Astrocyte (in vitro differentiated cells and primary cell): ENCODE measurements at regions not wholly inside any gene's neighbourhood (a gene's known extent, or its start where the extent isn't known, plus 50 kb on each side); places are given as distances from the start of the nearest gene placed in this dataset.

Experiments used
- DNase-seq: peaks from one replicate; pipeline ENCODE4 v3.0.0-alpha.2; 2010; ENCODE audit warnings: low read depth
- FAIRE-seq: peaks from 2 replicates; lab custom pipeline; 2011; peaks lifted over from hg19 to GRCh38; lab: Jason Lieb, UNC
- H2AFZ ChIP-seq: 2 replicates; pipeline ENCODE4 v1.6.0; 2012; ENCODE audit warnings: low read depth, low read length, inconsistent platforms
- H3K27ac ChIP-seq: 2 replicates; pipeline ENCODE4 v1.5.1; 2011; ENCODE audit warnings: low read depth, low read length, inconsistent platforms
- H3K27me3 ChIP-seq: 2 replicates; pipeline ENCODE4 v1.6.0; 2011; ENCODE audit warnings: low read length, inconsistent platforms; ENCODE audit not compliant: insufficient read depth
- H3K36me3 ChIP-seq: 2 replicates; pipeline ENCODE4 v1.5.1; 2011; ENCODE audit warnings: low read length, inconsistent platforms; ENCODE audit not compliant: insufficient read depth
- H3K4me1 ChIP-seq: 2 replicates; pipeline ENCODE4 v1.5.1; 2011; ENCODE audit warnings: low read length, inconsistent platforms; ENCODE audit not compliant: insufficient read depth
- H3K4me2 ChIP-seq: 2 replicates; pipeline ENCODE4 v1.6.0; 2012; ENCODE audit warnings: low read length, inconsistent platforms
- H3K4me3 ChIP-seq: 2 replicates; pipeline ENCODE4 v1.5.1; 2011; ENCODE audit warnings: low read depth, mild to moderate bottlenecking, low read length, inconsistent platforms; ENCODE audit not compliant: insufficient read depth
- H3K79me2 ChIP-seq: 2 replicates; pipeline ENCODE4 v1.6.0; 2012; ENCODE audit warnings: mild to moderate bottlenecking, low read length, inconsistent platforms; ENCODE audit not compliant: insufficient read depth
- H3K9ac ChIP-seq: 2 replicates; pipeline ENCODE4 v1.6.0; 2012; ENCODE audit warnings: mild to moderate bottlenecking, low read length, inconsistent platforms
- H3K9me3 ChIP-seq: 2 replicates; pipeline ENCODE4 v1.5.1; 2012; ENCODE audit warnings: low read depth, mild to moderate bottlenecking, low read length, inconsistent platforms; ENCODE audit not compliant: insufficient read depth
- H4K20me1 ChIP-seq: 2 replicates; pipeline ENCODE4 v1.6.0; 2012; ENCODE audit warnings: low read length, inconsistent platforms; ENCODE audit not compliant: insufficient read depth
- H3K27ac Mint-ChIP-seq: one replicate; pipeline ENCODE4 v1.8.0; 2021; ENCODE audit warnings: mild to moderate bottlenecking, mixed read lengths; ENCODE audit not compliant: unreplicated experiment
- H3K27me3 Mint-ChIP-seq: one replicate; pipeline ENCODE4 v1.8.0; 2021; ENCODE audit warnings: low read depth, mixed read lengths; ENCODE audit not compliant: unreplicated experiment
- H3K36me3 Mint-ChIP-seq: one replicate; pipeline ENCODE4 v1.8.0; 2021; ENCODE audit warnings: low read depth, mixed read lengths; ENCODE audit not compliant: unreplicated experiment
- H3K4me1 Mint-ChIP-seq: one replicate; pipeline ENCODE4 v1.8.0; 2021; ENCODE audit warnings: low read depth, mixed read lengths; ENCODE audit not compliant: unreplicated experiment
- H3K4me3 Mint-ChIP-seq: one replicate; pipeline ENCODE4 v1.8.0; 2021; ENCODE audit warnings: mild to moderate bottlenecking, moderate library complexity, mixed read lengths; ENCODE audit not compliant: unreplicated experiment
- H3K9me3 Mint-ChIP-seq: one replicate; pipeline ENCODE4 v1.8.0; 2021; ENCODE audit warnings: mild to moderate bottlenecking, mixed read lengths; ENCODE audit not compliant: unreplicated experiment
- CTCF ChIP-seq: IDR thresholded peaks from 2 replicates; pipeline ENCODE4 v1.5.1; 2011; ENCODE audit warnings: low read depth, mild to moderate bottlenecking, inconsistent platforms, low read length, moderate library complexity; ENCODE audit not compliant: insufficient read depth
- EZH2 ChIP-seq: IDR thresholded peaks from 2 replicates; pipeline ENCODE4 v1.6.1; 2012; ENCODE audit warnings: mild to moderate bottlenecking, low read length, inconsistent platforms; ENCODE audit not compliant: insufficient read depth

- H3K4me3 ChIP-seq: no peak overlapping the region
- no peak for DNase-seq
- no peak overlapping the region for H3K27ac ChIP-seq
- peaks cover 1% of the 10 kb centered on the region for H3K27me3 Mint-ChIP-seq
- no peak overlapping the region for H3K9ac ChIP-seq
- H3K27me3 ChIP-seq: no peaks in the 10 kb centered on the region
- H3K79me2 ChIP-seq: no peaks in the 10 kb centered on the region
- H3K9me3 Mint-ChIP-seq: no peaks in the 10 kb centered on the region
- no peaks in the 10 kb centered on the region for H3K36me3 ChIP-seq
- H4K20me1 ChIP-seq: no peaks in the 10 kb centered on the region
- no peak for TF ChIP-seq CTCF
- no peak for TF ChIP-seq EZH2
- peaks cover 13% of the 10 kb centered on the region for H3K4me1 Mint-ChIP-seq
- H2AFZ ChIP-seq: no peak overlapping the region
- no peak overlapping the region for H3K27ac Mint-ChIP-seq
- no peaks in the 10 kb centered on the region for H3K9me3 ChIP-seq
- no peaks in the 10 kb centered on the region for H3K4me1 ChIP-seq
- no peak overlapping the region for H3K4me3 Mint-ChIP-seq
- H3K36me3 Mint-ChIP-seq: no peaks in the 10 kb centered on the region
- no peak overlapping the region for H3K4me2 ChIP-seq
- FAIRE-seq: no peak
These were observed 448.1 kb upstream of the DCC start for GRCh38 chr18:51891876-51892275.

DNA sequence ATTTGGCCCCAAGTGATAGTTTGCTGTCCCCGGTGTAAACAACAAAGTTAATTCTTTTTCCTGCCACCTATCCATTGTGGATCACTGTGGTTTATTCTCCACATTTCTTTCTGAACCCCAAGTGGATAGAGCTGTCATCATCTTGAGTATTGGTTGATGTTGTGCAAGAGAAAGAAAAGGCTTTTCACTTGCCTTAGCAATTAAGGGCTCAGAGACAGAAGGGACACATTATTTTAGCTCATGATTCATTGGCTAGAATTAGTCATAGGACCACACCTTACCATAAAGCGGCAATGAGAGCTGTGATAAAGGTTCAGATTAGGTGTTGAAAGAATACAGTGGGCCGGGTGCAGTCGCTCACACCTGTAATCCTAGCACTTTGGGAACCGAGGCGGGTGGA is 442.1 kb upstream of the DCC start:
- no peak overlapping the region for H3K9ac ChIP-seq
- no peaks in the 10 kb centered on the region for H3K79me2 ChIP-seq
- Mint-ChIP-seq H3K4me3 (no peak overlapping the region), H3K4me1 (peaks cover 4% of the 10 kb centered on the region), H3K36me3 (no peaks in the 10 kb centered on the region), H3K27ac (no peak overlapping the region), H3K9me3 (no peaks in the 10 kb centered on the region), H3K27me3 (peaks cover 1% of the 10 kb centered on the region)
- no peak overlapping the region for H3K4me2 ChIP-seq
- no peak overlapping the region for H3K4me3 ChIP-seq
- TF ChIP-seq CTCF: no peak
- TF ChIP-seq EZH2: no peak
- no peak for DNase-seq
- no peak overlapping the region for H3K27ac ChIP-seq
- H4K20me1 ChIP-seq: no peaks in the 10 kb centered on the region
- no peaks in the 10 kb centered on the region for H3K4me1 ChIP-seq
- H3K27me3 ChIP-seq: no peaks in the 10 kb centered on the region
- H3K36me3 ChIP-seq: no peaks in the 10 kb centered on the region
- no peak for FAIRE-seq
- H3K9me3 ChIP-seq: no peaks in the 10 kb centered on the region
- H2AFZ ChIP-seq: no peak overlapping the region

DNA sequence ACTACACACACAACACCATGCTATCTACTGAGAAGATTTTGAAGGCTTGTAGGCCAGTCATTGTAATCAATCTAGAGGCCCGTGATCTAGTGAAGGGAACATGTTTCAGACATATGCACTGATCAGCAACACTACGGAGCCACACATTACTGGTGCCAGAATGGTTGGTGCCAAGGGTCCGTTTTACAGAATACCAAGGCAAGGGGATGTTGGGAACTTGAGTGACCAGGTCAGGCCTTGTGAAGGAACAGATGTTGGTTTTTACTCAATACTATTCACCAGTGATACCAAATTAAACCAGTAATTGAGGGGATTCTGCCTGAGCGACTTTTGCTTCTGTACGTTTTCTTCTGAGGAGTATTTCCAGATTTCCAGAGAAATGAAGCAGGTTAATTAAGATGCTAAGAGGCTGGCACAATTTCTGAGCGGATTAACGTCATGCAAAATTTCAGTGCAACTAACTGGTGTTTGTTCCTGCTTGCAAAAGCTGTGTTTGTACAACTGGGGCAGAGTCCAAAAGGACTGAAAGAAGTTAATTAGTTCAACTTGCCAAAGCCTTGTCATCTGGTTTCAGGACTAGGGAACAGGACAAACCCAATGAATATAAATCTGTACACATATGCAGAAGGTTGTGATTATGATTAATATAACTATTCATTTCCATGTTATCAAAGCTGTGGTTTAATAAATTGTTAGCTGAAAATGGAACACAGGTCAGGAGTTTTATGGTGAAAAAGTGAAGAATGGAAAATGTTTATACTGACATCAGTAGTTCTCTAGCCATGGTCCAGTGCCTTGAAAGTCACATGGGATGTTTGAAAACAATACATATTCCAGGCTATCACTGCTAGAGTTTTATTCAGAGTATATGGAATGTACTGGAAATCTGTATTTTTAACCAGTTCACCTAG is 432.1 kb upstream of the DCC start:
- H4K20me1 ChIP-seq: no peaks in the 10 kb centered on the region
- no peak for DNase-seq
- H3K4me1 Mint-ChIP-seq: no peaks in the 10 kb centered on the region

More for the DNA sequence above, 432.1 kb upstream of the DCC start:
- Histone ChIP-seq H2AFZ (no peak overlapping the region), H3K27me3 (no peaks in the 10 kb centered on the region), H3K27ac (no peak overlapping the region), H3K4me1 (no peaks in the 10 kb centered on the region), H3K36me3 (no peaks in the 10 kb centered on the region), H3K9ac (no peak overlapping the region), H3K4me3 (no peak overlapping the region), H3K9me3 (peaks cover 2% of the 10 kb centered on the region), H3K4me2 (no peak overlapping the region), H3K79me2 (no peaks in the 10 kb centered on the region)
- Mint-ChIP-seq H3K27me3 (peaks cover 3% of the 10 kb centered on the region), H3K27ac (no peak overlapping the region), H3K36me3 (no peaks in the 10 kb centered on the region), H3K4me3 (no peak overlapping the region), H3K9me3 (no peaks in the 10 kb centered on the region)
- no peak for FAIRE-seq
- TF ChIP-seq CTCF (no peak), EZH2 (no peak)
